NCI-H1930 (cell line): ENCODE measurements at regions not wholly inside any gene's neighbourhood (a gene's known extent, or its start where the extent isn't known, plus 50 kb on each side); places are given as distances from the start of the nearest gene placed in this dataset.

Experiments
- DNase-seq, 2 experiments: peaks; one replicate each; lab custom pipeline; 2025; lab: John Stamatoyannopoulos, UW

DNA sequence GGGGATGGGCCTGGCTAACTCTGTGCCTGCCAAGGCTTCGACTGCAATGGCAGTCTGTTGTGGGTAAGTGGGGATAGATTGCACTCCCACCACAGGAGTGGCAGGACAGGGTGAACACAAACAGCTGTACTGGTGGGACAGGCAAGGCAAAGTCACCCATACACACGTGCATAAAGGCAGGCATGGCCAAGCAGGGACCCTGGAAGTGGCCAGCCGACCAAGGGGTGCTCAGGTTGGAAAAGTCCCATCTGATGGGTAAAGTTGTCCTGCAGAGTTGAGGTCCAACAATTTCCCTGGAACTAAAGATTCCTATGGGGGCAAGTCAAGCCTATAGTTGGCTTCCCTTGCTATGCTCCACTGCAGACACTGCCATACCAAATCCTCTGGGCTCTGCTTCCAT is 1961.9 kb upstream of the ADGRL3 start:
- DNase-seq, result no peak

DNA sequence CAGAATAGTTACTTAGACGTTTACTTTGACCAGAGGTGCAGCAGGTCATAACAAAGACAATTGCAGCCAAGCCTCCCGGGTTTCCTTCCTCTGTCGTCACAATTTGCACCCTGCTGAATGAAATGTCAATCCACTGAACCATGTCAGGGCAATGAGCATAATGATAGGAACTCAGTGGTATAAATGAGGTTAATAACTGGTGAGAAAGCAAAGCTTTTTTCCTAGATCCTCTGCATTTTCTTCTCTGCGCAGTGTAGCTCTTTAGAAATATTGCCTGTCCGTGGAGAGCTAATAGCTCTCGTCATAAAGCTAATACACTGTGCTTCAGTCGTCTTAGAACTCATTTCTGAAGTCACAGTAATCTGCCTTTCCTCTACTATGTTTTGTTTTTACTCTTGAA is 1960.1 kb upstream of the ADGRL3 start:
- no peak for DNase-seq

DNA sequence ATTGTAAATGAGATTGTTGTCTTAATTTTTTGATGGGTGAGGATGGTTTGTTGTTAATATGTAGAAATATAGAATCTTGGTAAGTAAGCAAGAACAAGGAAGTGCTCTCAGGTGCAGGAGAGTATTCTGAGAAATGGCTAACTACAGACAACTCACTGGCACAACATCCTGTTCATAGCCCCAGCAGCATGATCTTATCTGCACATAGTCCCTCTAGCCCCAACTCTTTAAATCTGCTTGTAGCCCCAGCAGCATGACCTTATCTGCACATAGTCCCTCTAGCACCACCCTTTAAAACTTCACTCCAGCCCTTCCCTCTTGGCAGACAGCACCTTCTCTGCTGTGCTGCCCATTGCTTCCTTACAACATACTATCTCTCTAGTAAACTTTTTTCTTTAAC is 1957.1 kb upstream of the ADGRL3 start:
- DNase-seq, result no peak

DNA sequence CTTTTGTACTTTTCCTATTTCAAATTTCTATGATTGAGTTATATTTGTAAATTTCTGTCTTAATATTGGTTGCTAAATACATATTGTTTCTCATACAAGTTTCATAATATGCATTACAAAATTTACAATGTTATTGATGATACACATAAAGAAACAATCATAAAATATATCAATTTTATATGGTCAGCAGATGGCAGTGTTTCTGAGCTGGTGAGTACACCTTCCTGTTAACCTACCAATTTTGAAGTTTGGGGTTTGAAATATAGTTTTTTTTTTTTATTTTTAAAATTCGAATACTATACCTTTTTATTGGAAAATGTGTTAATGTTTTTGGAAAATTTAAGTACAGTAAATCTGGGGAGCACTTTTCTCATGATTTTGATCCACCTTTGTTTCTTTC is 1953.1 kb upstream of the ADGRL3 start:
- no peak for DNase-seq

DNA sequence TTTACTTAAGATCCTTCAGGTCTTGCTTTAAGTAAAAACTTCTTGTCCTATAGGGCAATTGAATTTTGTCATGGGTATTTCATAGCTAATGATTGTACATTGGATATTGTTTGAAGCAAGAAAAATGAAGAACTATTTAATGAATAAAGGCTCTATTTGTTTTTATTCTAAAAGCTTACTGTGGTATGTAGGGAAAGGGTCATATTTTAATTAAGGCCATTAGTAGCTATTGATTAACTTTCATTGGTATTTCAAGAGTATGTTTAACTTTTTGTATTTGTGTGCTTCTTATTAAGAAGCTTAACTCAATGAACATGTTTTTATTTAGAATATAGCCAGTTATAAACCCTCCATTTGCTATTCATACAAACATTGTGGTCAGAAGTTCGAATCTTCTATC is 1951.8 kb upstream of the ADGRL3 start:
- no peak for DNase-seq

DNA sequence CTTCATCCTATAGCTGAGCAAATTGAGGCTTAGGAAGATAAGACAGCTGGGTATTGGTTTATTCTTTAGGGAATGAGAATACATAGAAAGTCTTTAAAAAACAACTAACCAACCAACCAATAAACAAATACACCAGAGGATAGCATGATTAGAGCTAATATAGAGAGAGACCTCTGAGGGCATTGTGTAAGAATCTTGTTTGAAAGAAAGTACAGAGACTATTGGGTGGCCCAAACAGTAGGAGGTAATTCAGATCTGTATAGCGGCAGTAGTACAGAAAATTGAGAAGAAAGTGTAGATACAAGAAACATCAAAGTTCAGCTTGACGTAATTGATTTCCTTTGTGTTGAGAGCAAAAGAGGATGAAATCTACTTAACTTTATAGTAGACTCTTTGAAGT is 1951.0 kb upstream of the ADGRL3 start:
- DNase-seq, result no peak

DNA sequence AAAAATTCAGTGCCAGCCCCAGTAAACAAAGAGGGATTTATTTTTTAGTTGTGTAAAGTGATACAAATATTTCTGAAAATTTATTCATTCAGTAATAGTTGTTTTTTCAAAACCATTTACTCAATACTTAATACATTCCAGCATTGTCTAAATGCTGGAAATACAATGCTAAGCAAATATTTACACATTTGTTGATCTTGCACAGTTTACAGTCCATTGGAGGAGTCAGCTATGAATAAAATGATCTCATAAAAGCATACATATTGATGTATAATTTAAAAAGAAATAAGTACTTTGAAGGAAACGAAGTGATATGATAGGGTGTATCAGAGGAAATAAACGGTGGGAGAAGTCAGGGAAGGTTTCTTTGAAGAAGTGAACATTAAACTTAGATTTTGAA is 1942.1 kb upstream of the ADGRL3 start:
- no peak for DNase-seq

DNA sequence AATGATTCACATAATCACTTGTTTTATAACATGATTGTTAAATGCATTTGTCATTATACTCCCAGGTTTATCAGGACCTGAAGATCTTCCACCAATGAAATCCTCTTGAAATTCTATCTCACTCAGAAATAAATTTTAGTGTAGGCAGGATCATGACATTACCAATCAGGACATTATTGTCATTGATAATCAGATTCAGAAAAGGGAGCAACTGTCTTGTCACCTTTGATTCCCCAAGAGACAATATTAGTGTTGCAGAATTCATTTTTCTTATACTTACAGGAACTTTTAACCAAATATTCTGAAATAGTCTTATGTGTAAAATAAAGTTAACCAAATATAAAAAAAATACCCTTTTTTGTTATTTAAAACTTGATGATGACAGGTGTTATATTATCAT is 1892.5 kb upstream of the ADGRL3 start:
- DNase-seq, result no peak

DNA sequence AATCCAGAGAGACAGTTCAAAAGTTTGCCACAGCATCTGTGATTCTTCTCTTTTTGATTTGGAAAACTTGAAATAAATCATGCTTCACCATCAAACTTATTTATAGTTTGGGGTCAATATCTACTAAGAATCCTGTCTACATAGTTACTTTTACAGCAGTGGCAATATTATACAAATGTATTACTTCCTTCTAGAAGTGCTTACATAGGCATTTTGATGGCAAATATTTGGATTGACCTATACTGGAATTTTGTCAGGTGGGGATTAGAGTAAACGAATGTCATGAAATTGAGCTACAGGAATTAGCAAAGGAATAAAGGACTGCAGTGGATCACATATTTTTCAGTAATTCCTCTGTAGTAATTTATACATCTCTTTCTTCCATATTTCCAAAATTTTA is 1885.5 kb upstream of the ADGRL3 start:
- DNase-seq, result no peak

DNA sequence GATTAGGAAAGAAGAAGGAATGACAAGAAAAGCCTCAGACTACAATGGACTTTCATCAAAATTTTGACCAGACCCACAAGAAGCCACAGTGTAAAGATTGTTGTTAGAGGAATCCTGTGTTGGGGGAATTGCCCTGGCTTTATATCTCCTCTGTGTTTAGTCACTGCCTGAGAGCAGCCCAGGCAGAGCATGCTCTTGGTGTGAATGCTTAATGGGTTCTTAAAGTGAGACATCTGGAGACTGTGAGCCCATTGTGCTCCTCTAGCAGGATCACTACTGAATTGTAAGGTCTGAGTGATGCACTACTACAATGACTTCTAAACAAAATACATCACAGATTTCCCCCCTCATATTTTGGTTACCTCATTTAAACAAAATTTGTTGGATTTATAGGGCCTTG is 1860.5 kb upstream of the ADGRL3 start:
- no peak for DNase-seq

DNA sequence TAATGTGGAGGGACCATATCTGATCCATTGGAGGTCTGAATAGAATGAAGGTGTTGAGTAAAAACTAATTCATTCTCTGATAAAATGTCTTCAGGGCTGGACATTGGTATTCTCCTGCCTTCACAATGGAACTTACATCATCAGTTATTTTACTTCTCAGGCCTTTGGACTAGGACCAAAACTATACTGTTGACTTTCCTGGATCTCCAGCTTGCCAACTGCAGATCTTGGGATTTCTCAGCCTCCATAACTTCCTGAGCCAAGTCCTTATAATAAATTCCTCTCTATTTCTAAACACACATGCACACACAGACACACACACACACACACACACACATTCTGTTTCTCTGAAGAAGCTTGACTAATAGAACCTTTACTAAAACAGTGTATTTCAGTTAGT is 1858.6 kb upstream of the ADGRL3 start:
- no peak for DNase-seq

DNA sequence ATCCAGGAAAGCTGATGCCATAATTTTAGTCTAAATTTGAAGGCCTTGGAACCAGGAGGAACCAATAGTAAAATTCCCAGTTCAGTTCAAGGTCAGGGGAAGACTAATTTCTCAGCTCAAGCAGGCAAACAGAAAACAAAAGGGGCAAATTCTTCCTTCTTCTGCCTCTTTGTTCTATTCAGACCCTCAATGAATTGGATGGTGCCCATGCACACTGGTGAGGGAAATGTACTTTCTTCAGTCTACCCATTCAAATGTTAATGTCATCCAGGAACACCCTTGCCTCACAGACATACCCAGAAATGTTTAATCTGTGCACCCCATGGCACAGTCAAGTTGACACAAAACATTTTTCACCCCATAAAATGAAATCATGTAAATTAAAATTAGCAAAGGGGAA is 1851.2 kb upstream of the ADGRL3 start:
- no peak for DNase-seq

DNA sequence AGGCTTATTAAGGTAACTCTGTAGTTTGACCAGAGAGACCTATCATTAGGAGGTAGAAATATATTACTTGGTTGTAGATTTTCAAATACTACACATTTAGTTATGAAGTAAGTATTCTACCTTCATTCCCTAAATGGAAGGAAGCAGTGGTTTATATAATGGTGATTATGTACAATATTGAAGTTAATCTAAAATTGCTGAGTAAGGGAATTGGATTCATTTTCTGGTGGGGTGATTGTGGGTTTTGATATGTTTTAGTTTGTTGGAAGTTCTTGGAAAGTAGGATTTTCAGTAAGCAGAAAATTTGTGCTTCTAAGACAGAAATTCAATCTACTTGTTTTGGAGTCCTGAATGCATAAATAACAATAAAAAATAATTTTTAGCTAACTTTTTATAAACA is 1830.9 kb upstream of the ADGRL3 start:
- DNase-seq, result no peak

DNA sequence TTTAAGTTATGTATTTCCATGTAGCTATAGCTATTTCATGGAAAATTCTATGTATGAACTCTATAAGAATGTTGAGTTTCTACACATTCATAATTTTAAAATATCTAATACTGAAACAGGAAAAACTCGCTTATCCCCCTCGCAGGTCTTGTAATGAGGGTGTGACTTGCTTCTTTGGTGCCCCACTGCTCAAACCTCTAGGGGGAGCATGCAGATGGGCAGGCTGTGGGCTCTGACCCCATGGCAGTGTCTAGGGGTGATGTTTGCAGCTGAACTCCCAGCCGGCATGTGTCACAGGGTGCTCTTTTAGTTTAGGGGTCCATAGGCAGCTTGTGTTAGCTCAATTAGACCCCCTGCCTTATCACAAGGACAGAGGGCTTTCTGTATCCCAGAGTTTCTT is 1825.7 kb upstream of the ADGRL3 start:
- DNase-seq, result no peak

DNA sequence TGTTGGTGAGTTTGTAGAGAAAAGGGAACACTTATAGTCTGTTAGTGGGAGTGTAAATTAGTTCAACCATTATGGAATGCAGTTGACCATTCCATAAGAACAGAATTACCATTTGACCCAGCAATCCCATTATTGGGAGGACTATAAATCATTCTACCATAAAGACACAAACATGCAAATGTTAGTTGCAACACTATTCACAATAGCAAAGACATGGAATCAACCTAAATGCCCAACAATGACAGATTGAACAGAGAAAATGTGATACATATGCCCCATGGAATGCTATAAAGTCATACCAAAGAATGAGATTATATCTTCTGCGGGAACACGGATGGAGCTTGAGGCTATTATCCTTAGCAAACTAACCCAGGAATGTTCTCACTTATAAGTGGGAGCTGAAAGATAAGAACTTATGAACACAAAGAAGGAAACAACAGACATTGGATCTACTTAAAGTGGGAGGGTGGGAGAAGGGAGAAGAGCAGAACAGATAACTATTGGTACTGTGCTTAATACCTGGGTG is 1819.2 kb upstream of the ADGRL3 start:
- DNase-seq, result no peak

DNA sequence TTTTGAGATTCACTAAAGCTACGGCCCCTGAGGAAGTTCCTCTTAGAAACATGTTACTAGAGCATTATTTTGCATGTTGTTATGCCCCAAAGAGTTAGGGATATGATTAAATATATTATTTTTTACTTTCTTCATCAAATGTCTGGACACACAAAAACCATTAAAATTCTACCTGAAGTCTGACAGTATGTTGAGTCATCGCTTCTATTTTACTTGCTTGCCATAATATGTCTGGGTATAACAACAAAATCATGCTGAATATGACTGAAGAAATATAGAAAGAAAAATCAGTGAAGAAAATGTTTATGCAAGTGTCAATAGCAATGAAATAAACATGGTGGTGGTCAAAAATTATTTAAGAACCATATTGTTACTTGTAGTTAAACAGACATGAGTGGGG is 1818.5 kb upstream of the ADGRL3 start:
- no peak for DNase-seq

DNA sequence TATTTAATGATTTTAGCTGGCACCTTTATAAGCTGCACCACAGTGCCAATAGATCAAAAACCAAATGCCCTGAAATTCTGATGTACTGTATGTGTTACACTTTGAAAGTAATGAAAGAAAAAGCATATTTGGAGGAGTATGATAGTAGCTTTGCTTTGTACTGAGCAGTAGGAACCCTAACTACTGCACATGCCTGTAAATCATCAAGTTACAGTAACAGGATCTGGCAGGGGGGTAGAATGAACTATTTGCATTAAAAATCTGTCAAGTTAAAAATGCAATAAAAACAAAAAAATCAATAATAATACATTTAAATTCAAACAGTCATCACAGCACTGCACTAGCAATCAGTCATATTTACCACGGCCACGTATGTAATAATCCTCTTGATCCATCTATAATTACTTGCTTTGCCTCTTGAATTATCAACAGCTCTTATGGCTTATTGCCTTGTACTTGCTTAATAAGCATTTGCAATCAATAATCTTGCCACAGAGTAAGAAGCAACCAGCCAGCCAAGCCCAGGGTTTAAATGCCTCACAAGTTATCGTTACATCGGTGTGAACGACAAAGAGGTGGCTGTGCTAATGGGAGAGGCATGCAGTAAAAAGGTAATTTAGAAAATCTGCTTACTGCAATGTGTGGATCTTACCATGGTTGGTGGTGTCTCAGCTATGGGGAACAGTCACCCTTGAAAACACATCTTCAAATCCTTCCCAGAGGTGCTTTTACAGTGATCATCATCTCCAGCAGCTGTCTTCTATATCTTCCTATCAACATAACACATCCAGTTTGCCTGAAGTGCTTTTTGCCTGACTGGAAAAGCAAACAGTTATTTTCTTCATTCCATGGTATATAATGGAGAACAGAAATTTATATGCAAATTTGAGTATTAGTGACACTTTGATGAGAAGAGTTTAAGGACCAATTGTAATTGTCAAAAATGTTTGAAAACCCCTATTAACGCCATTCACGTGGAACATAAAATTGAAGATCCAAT is 1812.1 kb upstream of the ADGRL3 start:
- no peak for DNase-seq

DNA sequence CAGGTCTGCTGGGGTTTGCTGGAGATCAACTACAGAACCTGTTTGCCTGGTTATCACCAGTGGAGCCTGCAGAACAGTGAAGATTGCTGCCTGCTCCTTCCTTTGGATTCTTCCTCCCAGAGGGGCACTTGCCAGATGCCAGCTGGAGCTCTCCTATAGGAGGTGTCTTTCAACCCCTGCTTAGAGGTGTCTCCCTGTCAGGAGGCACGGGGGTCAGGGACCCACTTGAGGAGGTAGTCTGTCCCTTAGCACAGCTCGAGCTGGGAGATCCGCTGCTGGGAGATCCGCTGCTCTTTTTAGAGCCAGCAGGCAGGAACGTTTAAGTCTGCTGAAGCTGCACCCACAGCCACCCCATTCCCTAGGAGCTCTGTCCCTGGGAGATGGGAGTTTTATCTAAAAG is 1806.3 kb upstream of the ADGRL3 start:
- DNase-seq, result no peak

DNA sequence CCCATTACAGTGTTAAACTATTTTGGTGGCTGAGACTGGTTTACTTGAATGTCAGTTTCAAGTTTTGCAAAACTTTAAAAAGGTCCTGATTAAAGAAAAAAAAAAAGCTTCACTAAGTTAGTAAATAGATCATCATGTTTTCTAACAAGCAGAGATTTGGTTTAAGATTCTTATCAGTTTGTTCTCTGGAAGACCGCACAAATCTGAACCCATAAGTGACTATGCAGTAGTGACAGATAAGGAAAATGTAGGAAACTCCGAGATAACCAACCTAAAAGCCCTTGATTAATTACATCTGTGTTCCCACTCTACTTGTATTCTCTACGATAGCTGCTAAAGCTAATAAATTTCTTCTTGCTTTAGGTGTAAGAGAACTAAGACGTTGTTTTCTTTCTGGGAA is 1799.8 kb upstream of the ADGRL3 start:
- no peak for DNase-seq

DNA sequence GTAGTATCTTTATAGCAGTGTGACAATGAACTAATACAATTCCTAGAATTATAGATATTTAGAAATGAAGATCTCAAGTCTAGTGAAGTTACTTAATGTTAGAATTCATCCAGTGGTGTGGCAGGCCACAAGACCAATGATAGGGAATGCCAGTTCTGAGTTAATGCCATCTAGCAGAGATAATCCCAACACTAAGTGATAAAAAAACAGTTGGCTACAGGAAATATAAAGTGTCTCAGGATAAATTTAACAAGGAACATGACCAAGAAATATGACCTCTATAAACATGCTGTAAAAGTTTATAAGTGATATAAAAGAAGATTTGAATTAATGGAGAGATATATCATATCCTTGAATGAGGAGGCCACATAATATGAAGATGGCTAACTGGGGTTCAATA is 1790.5 kb upstream of the ADGRL3 start:
- DNase-seq, result no peak

DNA sequence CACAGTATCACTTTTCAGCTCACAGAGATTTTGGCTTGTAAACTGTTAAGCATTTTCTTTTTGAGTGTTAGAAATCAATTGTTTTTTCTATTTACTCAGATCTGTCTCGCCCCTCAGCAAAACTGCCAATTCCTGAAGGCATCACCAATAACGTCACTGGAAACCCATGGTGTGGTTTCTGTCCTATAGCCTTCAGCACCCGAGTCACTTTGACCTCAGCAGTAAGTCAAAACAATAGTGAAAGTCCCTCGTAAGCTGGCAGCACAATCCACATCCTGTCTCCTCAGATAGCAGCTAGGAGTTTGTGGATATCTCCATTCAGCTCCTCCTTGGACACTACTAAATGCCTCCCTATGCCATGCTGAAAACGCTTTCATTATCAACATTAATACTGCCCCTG is 1787.4 kb upstream of the ADGRL3 start:
- no peak for DNase-seq

DNA sequence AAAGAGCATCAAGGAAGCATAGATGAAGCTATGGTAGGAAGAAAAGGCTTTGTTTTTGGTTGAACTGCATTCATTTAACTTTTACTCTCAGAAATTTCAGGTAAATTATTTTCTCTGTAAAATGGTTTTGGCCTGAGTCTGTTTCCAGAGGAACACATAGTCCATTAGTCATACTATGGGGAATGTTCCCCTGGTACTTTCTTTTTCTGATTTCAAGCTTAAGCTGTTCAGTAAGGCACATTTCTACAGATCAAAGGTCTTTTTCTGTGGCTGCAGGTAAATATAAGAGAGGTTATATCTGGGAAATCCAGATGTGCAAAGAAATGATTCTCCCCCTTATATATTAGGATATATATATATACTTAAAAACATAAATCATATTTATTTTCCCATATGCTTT is 1744.4 kb upstream of the ADGRL3 start:
- no peak for DNase-seq

DNA sequence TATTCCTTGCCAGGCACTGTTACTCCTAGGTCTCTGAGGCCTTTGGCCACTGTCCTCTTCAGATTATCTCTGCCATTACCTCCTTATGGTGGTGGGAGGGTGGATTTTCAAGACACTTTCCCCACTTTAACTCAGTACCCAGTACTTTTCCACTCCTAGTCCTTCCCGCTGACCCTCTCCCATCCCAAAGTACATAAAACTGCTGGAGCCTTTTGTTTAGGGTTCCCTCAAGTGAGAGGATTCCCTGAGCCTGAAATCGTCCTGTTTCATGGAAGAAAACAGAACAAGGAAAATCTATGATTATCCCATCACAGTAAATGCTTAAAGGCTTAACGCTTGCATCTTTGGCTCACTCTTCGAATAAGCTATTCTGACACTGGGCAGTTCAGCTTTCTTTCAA is 1742.5 kb upstream of the ADGRL3 start:
- DNase-seq, result no peak

DNA sequence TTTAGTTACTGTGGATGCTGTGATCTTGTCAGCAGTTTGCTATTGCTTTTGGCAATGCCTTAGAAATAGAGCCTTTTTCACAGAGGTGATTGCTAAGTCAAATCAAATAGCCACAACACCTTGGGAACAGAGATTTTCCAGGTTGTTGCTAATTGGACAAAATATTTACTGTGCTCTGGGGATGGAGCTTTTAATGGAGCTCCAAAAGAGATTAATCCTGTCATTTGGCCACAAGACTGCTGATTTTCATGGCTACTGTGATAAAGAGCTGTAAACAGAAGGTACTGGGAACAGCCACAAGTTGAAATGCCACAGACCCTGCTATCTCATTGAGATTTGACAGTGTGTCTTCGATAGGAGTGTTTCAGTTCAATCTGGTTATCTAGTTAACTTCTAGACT is 1715.2 kb upstream of the ADGRL3 start:
- no peak for DNase-seq
